ENCODE measurements at regions not wholly inside any gene's neighbourhood (a gene's known extent, or its start where the extent isn't known, plus 50 kb on each side); places are given as distances from the start of the nearest gene placed in this dataset.

- TF ChIP-seq CTCF (IDR thresholded peaks at IDR 0.05) (no peak), POLR2A (IDR thresholded peaks at IDR 0.05) (no peak), POLR2AphosphoS5 (IDR thresholded peaks at IDR 0.05) (no peak)
These were observed 168.0 kb downstream of the TNFSF13B start for GRCh38 chr13:108437496-108437895.
